H9 (cell line): ENCODE measurements at regions not wholly inside any gene's neighbourhood (a gene's known extent, or its start where the extent isn't known, plus 50 kb on each side); places are given as distances from the start of the nearest gene placed in this dataset.

ENCODE experiments used
- DNase-seq: peaks from one replicate; pipeline ENCODE4 v3.0.0-alpha.2; 2017
- H2AFZ ChIP-seq: one replicate; pipeline ENCODE4 v1.6.1; 2013; ENCODE audit warnings: mild to moderate bottlenecking, low read length, control low read depth, moderate library complexity
- H2AK5ac ChIP-seq: 2 replicates; pipeline ENCODE4 v1.6.1; 2013; ENCODE audit warnings: low read length, control low read depth, mixed read lengths; ENCODE audit not compliant: insufficient read length
- H2BK120ac ChIP-seq: one replicate; pipeline ENCODE4 v1.6.1; 2013; ENCODE audit warnings: low read depth, mild to moderate bottlenecking, low read length, control low read depth, inconsistent platforms; ENCODE audit not compliant: poor library complexity, severe bottlenecking
- H2BK12ac ChIP-seq: 2 replicates; pipeline ENCODE4 v1.6.1; 2013; ENCODE audit warnings: low read length, control low read depth, mixed read lengths, low read depth; ENCODE audit not compliant: insufficient read length
- H2BK15ac ChIP-seq: 2 replicates; pipeline ENCODE4 v1.6.1; 2013; ENCODE audit warnings: low read depth, low read length, control low read depth
- H2BK20ac ChIP-seq: one replicate; pipeline ENCODE4 v1.6.1; 2013; ENCODE audit warnings: low read depth, mild to moderate bottlenecking, low read length, control low read depth, inconsistent platforms; ENCODE audit not compliant: poor library complexity, severe bottlenecking
- H2BK5ac ChIP-seq: 2 replicates; pipeline ENCODE4 v1.6.1; 2013; ENCODE audit warnings: low read length, control low read depth, mixed read lengths; ENCODE audit not compliant: insufficient read length
- H3K14ac ChIP-seq: 2 replicates; pipeline ENCODE4 v1.6.1; 2013; ENCODE audit warnings: low read length, control low read depth; ENCODE audit not compliant: insufficient read depth
- H3K18ac ChIP-seq: 2 replicates; pipeline ENCODE4 v1.6.1; 2013; ENCODE audit warnings: low read depth, mild to moderate bottlenecking, mixed read lengths, low read length, control low read depth; ENCODE audit not compliant: insufficient read length
- H3K23ac ChIP-seq: 2 replicates; pipeline ENCODE4 v1.6.1; 2013; ENCODE audit warnings: low read length, control low read depth, mixed read lengths, low read depth; ENCODE audit not compliant: insufficient read length
- H3K23me2 ChIP-seq: 2 replicates; pipeline ENCODE4 v1.6.1; 2013; ENCODE audit warnings: low read depth, mild to moderate bottlenecking, mixed read lengths, low read length, control low read depth; ENCODE audit not compliant: insufficient read length, poor library complexity, severe bottlenecking
- H3K27ac ChIP-seq: 2 replicates; pipeline ENCODE4 v1.5.1; 2013; ENCODE audit warnings: low read length, control low read depth, mixed read lengths, low read depth; ENCODE audit not compliant: insufficient read length
- H3K27me3 ChIP-seq: 2 replicates; pipeline ENCODE4 v1.6.1; 2013; ENCODE audit warnings: low read length, control low read depth, inconsistent platforms; ENCODE audit not compliant: insufficient read depth
- H3K4ac ChIP-seq: 2 replicates; pipeline ENCODE4 v1.6.1; 2013; ENCODE audit warnings: low read depth, mild to moderate bottlenecking, control low read depth, inconsistent platforms, low read length, moderate library complexity
- H3K4me1 ChIP-seq: 2 replicates; pipeline ENCODE4 v1.6.1; 2013; ENCODE audit warnings: low read length, control low read depth, inconsistent platforms; ENCODE audit not compliant: insufficient read depth
- H3K4me2 ChIP-seq: 2 replicates; pipeline ENCODE4 v1.6.1; 2013; ENCODE audit warnings: low read length, control low read depth, mixed read lengths; ENCODE audit not compliant: insufficient read length, insufficient read depth
- H3K56ac ChIP-seq: 2 replicates; pipeline ENCODE4 v1.6.1; 2013; ENCODE audit warnings: low read depth, mild to moderate bottlenecking, mixed read lengths, low read length, control low read depth; ENCODE audit not compliant: insufficient read length
- H3K79me1 ChIP-seq: 2 replicates; pipeline ENCODE4 v1.6.1; 2013; ENCODE audit warnings: low read depth, mild to moderate bottlenecking, moderate library complexity, low read length, control low read depth, inconsistent platforms; ENCODE audit not compliant: insufficient read depth, poor library complexity, severe bottlenecking
- H3K79me2 ChIP-seq: 2 replicates; pipeline ENCODE4 v1.6.1; 2013; ENCODE audit warnings: low read length, control low read depth, inconsistent platforms; ENCODE audit not compliant: insufficient read depth
- H3K9ac ChIP-seq: 2 replicates; pipeline ENCODE4 v1.6.1; 2013; ENCODE audit warnings: low read length, control low read depth, mixed read lengths; ENCODE audit not compliant: insufficient read length; ENCODE audit errors: extremely low read depth
- H3K9me3 ChIP-seq: one replicate; pipeline ENCODE4 v1.6.1; 2013; ENCODE audit warnings: low read depth, low read length, inconsistent platforms; ENCODE audit not compliant: control insufficient read depth
- H3T11ph ChIP-seq: one replicate; pipeline ENCODE4 v1.6.1; 2013; ENCODE audit warnings: mild to moderate bottlenecking, low read length, control low read depth, inconsistent platforms
- H4K20me1 ChIP-seq: one replicate; pipeline ENCODE4 v1.6.1; 2013; ENCODE audit not compliant: control insufficient read depth, insufficient read length, insufficient read depth
- H4K5ac ChIP-seq: 2 replicates; pipeline ENCODE4 v1.6.1; 2013; ENCODE audit warnings: low read depth, mild to moderate bottlenecking, mixed read lengths, low read length, control low read depth; ENCODE audit not compliant: insufficient read length
- H4K8ac ChIP-seq: replicated peaks from 2 replicates; pipeline ENCODE4 v1.6.1; 2013; ENCODE audit warnings: low read length, control low read depth, mixed read lengths, low read depth; ENCODE audit not compliant: insufficient read length
- H4K91ac ChIP-seq: 2 replicates; pipeline ENCODE4 v1.6.1; 2013; ENCODE audit warnings: low read depth, mild to moderate bottlenecking, moderate library complexity, mixed read lengths, low read length, control low read depth; ENCODE audit not compliant: insufficient read length
- H3K27ac Mint-ChIP-seq, 3 experiments: 2 replicates in 2 of 3; 3 replicates in 1 of 3; pipeline ENCODE4 v1.8.0; 2020 to 2021; ENCODE audit warnings: mixed read lengths in 3 of 3, mild to moderate bottlenecking in 1 of 3, moderate library complexity in 1 of 3
- H3K27me3 Mint-ChIP-seq: 2 replicates; pipeline ENCODE4 v1.8.0; 2021; ENCODE audit warnings: low read depth, mild to moderate bottlenecking, moderate library complexity, mixed read lengths
- H3K36me3 Mint-ChIP-seq, 3 experiments: 2 replicates in 2 of 3; 3 replicates in 1 of 3; pipeline ENCODE4 v1.8.0; 2020 to 2021; ENCODE audit warnings: low read depth in 3 of 3, mixed read lengths in 3 of 3; ENCODE audit not compliant: insufficient read depth in 1 of 3
- H3K4me1 Mint-ChIP-seq, 2 experiments: 2 replicates each; pipeline ENCODE4 v1.8.0; 2020; ENCODE audit warnings: mixed read lengths in 2 of 2
- H3K4me3 Mint-ChIP-seq, 2 experiments: 2 replicates in 1 of 2; 3 replicates in 1 of 2; pipeline ENCODE4 v1.8.0; 2020 to 2021; ENCODE audit warnings: mild to moderate bottlenecking in 2 of 2, mixed read lengths in 2 of 2, moderate library complexity in 1 of 2
- H3K9me3 Mint-ChIP-seq, 2 experiments: 2 replicates in 1 of 2; 3 replicates in 1 of 2; pipeline ENCODE4 v1.8.0; 2020; ENCODE audit warnings: mild to moderate bottlenecking in 2 of 2, mixed read lengths in 2 of 2, moderate library complexity in 1 of 2
- CTCF ChIP-seq: fragments of 200-600 bp; sonication (generic); conservative IDR thresholded peaks from 3 replicates; pipeline ENCODE4 v1.8.0; 2021; ENCODE audit warnings: antibody characterized with exemption, mild to moderate bottlenecking
- WGBS: extraction: QIAGEN DNeasy Blood & Tissue Kit; methylation state at CpG from one replicate; pipeline ENCODE4 v1.1.7; 2013; ENCODE audit warnings: missing lambda C conversion rate, low lambda C conversion rate, mixed read lengths; ENCODE audit not compliant: insufficient read length; ENCODE audit errors: extremely low coverage; 5-methylcytosine and 5-hydroxymethylcytosine counted together

- Histone ChIP-seq H2BK120ac (no peak overlapping the region), H3K18ac (no peak overlapping the region), H3K27ac (no peak overlapping the region), H2BK12ac (no peak overlapping the region), H2BK20ac (no peak overlapping the region), H3K79me2 (no peaks in the 10 kb centered on the region), H3K4me2 (no peak overlapping the region), H3K14ac (no peak overlapping the region), H3K27me3 (no peaks in the 10 kb centered on the region), H3K4ac (no peak overlapping the region), H4K8ac (no peak overlapping the region), H3K9me3 (peaks cover 6% of the 10 kb centered on the region), H2BK5ac (no peak overlapping the region), H2BK15ac (no peak overlapping the region), H3K79me1 (no peaks in the 10 kb centered on the region), H3K23ac (no peak overlapping the region), H3K56ac (no peak overlapping the region), H2AK5ac (no peak overlapping the region), H3T11ph (no peak overlapping the region), H4K91ac (no peak overlapping the region), H4K5ac (no peak overlapping the region), H3K9ac (no peak overlapping the region), H3K23me2 (no peaks in the 10 kb centered on the region), H3K4me1 (no peaks in the 10 kb centered on the region), H2AFZ (no peak overlapping the region), H4K20me1 (no peaks in the 10 kb centered on the region)
- TF ChIP-seq CTCF, result no peak
- WGBS, result no CpG with 5 or more reads among the region's 2 CpGs
- Mint-ChIP-seq H3K9me3 (peaks cover 6 to 8% of the 10 kb centered on the region in 2 experiments; a peak in 3 of 5 replicates), H3K27me3 (no peaks in the 10 kb centered on the region; the same call in 1 of the 2 replicates), H3K4me3 (no peak overlapping the region), H3K4me1 (peaks cover 4 to 5% of the 10 kb centered on the region in 2 experiments), H3K27ac (no peak overlapping the region), H3K36me3 (peaks cover 0 to 4% (median 2%) of the 10 kb centered on the region in 3 experiments; a peak in 2 of 7 replicates)
- no peak for DNase-seq
These were observed 534.3 kb downstream of the PLXDC2 start for GRCh38 chr10:20350509-20350908.
